NOMO-1 treated with DMSO at 0.1 percent for 48 hours (cell line): ENCODE measurements at regions not wholly inside any gene's neighbourhood (a gene's known extent, or its start where the extent isn't known, plus 50 kb on each side); places are given as distances from the start of the nearest gene placed in this dataset.
"Not testable (repeated sequence)": the region's sequence is repeated elsewhere in the genome, so short reads cannot be mapped to it uniquely, and the experiment has no call there.

Source experiments
- DNase-seq: peaks from one replicate; lab custom pipeline; 2025; ENCODE audit not compliant: unreplicated experiment; lab: John Stamatoyannopoulos, UW

GRCh38 chr6:13874191-13874549 lies 50.6 kb upstream of the RNF182 start:
- DNase-seq = no peak

- peak; percentile 60 for DNase-seq
These were observed 51.2 kb upstream of the RNF182 start for GRCh38 chr6:13873288-13874190.

GRCh38 chr6:13872681-13873080 lies 52.1 kb upstream of the RNF182 start:
- peak; percentile 74 for DNase-seq

- DNase-seq = not testable (repeated sequence)
These were observed 52.7 kb upstream of the RNF182 start for GRCh38 chr6:13872006-13872405.

- DNase-seq = no peak
These were observed 54.4 kb upstream of the RNF182 start for GRCh38 chr6:13870214-13870830.

- DNase-seq = no peak
These were observed 53.9 kb upstream of the MCUR1 start for GRCh38 chr6:13868236-13868635.

GRCh38 chr6:13866301-13866700 lies 51.9 kb upstream of the MCUR1 start:
- no peak for DNase-seq

GRCh38 chr6:13865141-13865540 lies 50.8 kb upstream of the MCUR1 start:
- peak; percentile 59 for DNase-seq

- not testable (repeated sequence) for DNase-seq
These were observed 50.3 kb upstream of the MCUR1 start for GRCh38 chr6:13864669-13865068.
